ENCODE measurements at regions not wholly inside any gene's neighbourhood (a gene's known extent, or its start where the extent isn't known, plus 50 kb on each side); places are given as distances from the start of the nearest gene placed in this dataset.

DNA sequence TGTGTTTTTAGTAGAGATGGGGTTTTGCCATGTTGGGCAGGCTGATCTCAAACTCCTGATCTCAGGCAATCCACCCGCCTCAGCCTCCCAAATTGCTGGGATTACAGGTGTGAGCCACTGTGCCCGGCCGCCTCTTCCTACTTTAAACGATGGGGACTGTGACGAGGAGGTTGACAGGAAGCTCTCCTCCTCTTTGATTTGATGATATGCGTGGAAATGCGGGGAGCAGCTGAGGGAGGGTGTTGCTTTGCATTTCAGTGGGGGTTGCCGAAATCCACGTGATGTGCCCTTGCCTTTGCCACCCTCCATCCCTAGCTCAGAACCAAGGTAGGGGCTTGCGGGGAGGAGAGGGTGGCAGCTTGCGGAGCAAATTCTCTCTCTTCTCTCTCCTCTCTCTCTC, 189.6 kb downstream of the AACS start:
- TF ChIP-seq, protein P1, sequence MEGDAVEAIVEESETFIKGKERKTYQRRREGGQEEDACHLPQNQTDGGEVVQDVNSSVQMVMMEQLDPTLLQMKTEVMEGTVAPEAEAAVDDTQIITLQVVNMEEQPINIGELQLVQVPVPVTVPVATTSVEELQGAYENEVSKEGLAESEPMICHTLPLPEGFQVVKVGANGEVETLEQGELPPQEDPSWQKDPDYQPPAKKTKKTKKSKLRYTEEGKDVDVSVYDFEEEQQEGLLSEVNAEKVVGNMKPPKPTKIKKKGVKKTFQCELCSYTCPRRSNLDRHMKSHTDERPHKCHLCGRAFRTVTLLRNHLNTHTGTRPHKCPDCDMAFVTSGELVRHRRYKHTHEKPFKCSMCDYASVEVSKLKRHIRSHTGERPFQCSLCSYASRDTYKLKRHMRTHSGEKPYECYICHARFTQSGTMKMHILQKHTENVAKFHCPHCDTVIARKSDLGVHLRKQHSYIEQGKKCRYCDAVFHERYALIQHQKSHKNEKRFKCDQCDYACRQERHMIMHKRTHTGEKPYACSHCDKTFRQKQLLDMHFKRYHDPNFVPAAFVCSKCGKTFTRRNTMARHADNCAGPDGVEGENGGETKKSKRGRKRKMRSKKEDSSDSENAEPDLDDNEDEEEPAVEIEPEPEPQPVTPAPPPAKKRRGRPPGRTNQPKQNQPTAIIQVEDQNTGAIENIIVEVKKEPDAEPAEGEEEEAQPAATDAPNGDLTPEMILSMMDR (IDR thresholded peaks at IDR 0.05), result no peak
- TF ChIP-seq POLR2A (IDR thresholded peaks at IDR 0.05), result no peak

Data from heart left ventricle (tissue), 13 donors.